Breast epithelium (tissue), 4 donors: ENCODE measurements at regions not wholly inside any gene's neighbourhood (a gene's known extent, or its start where the extent isn't known, plus 50 kb on each side); places are given as distances from the start of the nearest gene placed in this dataset.

Source experiments
- DNase-seq, 2 donors: peaks; one replicate each; pipeline ENCODE4 v3.0.0-alpha.2; 2019; ENCODE audit warnings: low spot score in 2 of 2
- H3K27ac ChIP-seq, 2 donors: fragments of 200-600 bp; sonication (generic) in 1 of 2; one replicate each; pipeline ENCODE4 v1.5.1; 2016 to 2019; ENCODE audit warnings: mild to moderate bottlenecking in 1 of 2
- H3K27me3 ChIP-seq, 2 donors: fragments of 200-600 bp; sonication (generic) in 1 of 2; one replicate each; pipeline versions ENCODE4 v1.5.1 to v1.6.0; 2017 to 2019; ENCODE audit warnings: control low read depth in 1 of 2, mild to moderate bottlenecking in 1 of 2
- H3K36me3 ChIP-seq: fragments of 200-600 bp; one replicate; pipeline ENCODE4 v1.5.1; 2019
- H3K4me1 ChIP-seq, 2 donors: fragments of 200-600 bp; sonication (generic); one replicate each; pipeline ENCODE4 v1.5.1; 2016 to 2019; ENCODE audit warnings: control low read depth in 1 of 2
- H3K4me3 ChIP-seq, 3 donors: fragments of 200-600 bp; sonication (generic); 1 replicate in 2 of 3; 2 replicates in 1 of 3; pipeline ENCODE4 v1.5.1; 2016 to 2019; ENCODE audit warnings: mild to moderate bottlenecking in 3 of 3, moderate library complexity in 2 of 3
- H3K9me3 ChIP-seq, 2 donors: fragments of 200-600 bp; sonication (generic) in 1 of 2; one replicate each; pipeline ENCODE4 v1.5.1; 2016 to 2019; ENCODE audit warnings: control low read depth in 1 of 2
- POLR2A ChIP-seq: fragments of 450-650 bp; IDR thresholded peaks from one replicate; pipeline ENCODE4 v1.6.1; 2016; ENCODE audit warnings: antibody characterized with exemption, mild to moderate bottlenecking, moderate library complexity
- POLR2AphosphoS5 ChIP-seq, 3 donors: sonication (generic); formaldehyde crosslinking; IDR thresholded peaks; one replicate each; pipeline ENCODE4 v1.6.1; 2017; ENCODE audit warnings: antibody characterized with exemption in 3 of 3
- intact Hi-C: fragments of 100-400 bp; cut with DNase I; formaldehyde crosslinking; loops from one replicate; pipeline ENCODE4 v1.15.1; 2023; ENCODE audit warnings: low total_unique reads
- TF ChIP-seq, protein P1 (sequence below), 3 donors: fragments of 450-650 bp; IDR thresholded peaks; one replicate each; pipeline ENCODE4 v1.5.1; 2016 to 2017; ENCODE audit warnings: antibody characterized with exemption in 3 of 3, mild to moderate bottlenecking in 3 of 3, moderate library complexity in 3 of 3

- intact Hi-C loops, result no loop called here
Measured at GRCh38 chrX:151513472-151513871, 50.0 kb upstream of the PASD1 start.

More at GRCh38 chrX:151513472-151513871, 50.0 kb upstream of the PASD1 start:
- Histone ChIP-seq H3K4me3 (no peak overlapping the region), H3K27me3 (peaks cover 0 to 58% of the 10 kb centered on the region in 2 donors), H3K27ac (no peak overlapping the region), H3K4me1 (no peaks in the 10 kb centered on the region), H3K9me3 (no peaks in the 10 kb centered on the region), H3K36me3 (no peaks in the 10 kb centered on the region)
- TF ChIP-seq POLR2A (no peak), POLR2AphosphoS5 (IDR thresholded peaks at IDR 0.05) (no peak)
- TF ChIP-seq, protein P1, sequence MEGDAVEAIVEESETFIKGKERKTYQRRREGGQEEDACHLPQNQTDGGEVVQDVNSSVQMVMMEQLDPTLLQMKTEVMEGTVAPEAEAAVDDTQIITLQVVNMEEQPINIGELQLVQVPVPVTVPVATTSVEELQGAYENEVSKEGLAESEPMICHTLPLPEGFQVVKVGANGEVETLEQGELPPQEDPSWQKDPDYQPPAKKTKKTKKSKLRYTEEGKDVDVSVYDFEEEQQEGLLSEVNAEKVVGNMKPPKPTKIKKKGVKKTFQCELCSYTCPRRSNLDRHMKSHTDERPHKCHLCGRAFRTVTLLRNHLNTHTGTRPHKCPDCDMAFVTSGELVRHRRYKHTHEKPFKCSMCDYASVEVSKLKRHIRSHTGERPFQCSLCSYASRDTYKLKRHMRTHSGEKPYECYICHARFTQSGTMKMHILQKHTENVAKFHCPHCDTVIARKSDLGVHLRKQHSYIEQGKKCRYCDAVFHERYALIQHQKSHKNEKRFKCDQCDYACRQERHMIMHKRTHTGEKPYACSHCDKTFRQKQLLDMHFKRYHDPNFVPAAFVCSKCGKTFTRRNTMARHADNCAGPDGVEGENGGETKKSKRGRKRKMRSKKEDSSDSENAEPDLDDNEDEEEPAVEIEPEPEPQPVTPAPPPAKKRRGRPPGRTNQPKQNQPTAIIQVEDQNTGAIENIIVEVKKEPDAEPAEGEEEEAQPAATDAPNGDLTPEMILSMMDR (IDR thresholded peaks at IDR 0.05), result no peak
- DNase-seq, result no peak
